HL-60 (cell line): ENCODE measurements at regions not wholly inside any gene's neighbourhood (a gene's known extent, or its start where the extent isn't known, plus 50 kb on each side); places are given as distances from the start of the nearest gene placed in this dataset.

Experiments
- CTCF ChIP-seq: IDR thresholded peaks from one replicate; pipeline ENCODE4 v1.5.1; 2011; ENCODE audit warnings: low read length, control low read depth, inconsistent platforms; ENCODE audit not compliant: insufficient read depth
- GABPA ChIP-seq: IDR thresholded peaks from 2 replicates; pipeline ENCODE4 v1.6.1; 2012; ENCODE audit warnings: low read depth
- POLR2AphosphoS5 ChIP-seq: IDR thresholded peaks from 2 replicates; pipeline ENCODE4 v1.6.1; 2012; ENCODE audit warnings: low read depth
- REST ChIP-seq: IDR thresholded peaks from 2 replicates; pipeline ENCODE4 v1.6.1; 2012; ENCODE audit warnings: low read depth; ENCODE audit not compliant: insufficient replicate concordance

GRCh38 chrY:15546177-15546754, 1021.9 kb downstream of the NLGN4Y start:
- no peak for TF ChIP-seq CTCF
- TF ChIP-seq POLR2AphosphoS5 = no peak
- no peak for TF ChIP-seq GABPA
- TF ChIP-seq REST = no peak
